ENCODE measurements at regions not wholly inside any gene's neighbourhood (a gene's known extent, or its start where the extent isn't known, plus 50 kb on each side); places are given as distances from the start of the nearest gene placed in this dataset.

DNA sequence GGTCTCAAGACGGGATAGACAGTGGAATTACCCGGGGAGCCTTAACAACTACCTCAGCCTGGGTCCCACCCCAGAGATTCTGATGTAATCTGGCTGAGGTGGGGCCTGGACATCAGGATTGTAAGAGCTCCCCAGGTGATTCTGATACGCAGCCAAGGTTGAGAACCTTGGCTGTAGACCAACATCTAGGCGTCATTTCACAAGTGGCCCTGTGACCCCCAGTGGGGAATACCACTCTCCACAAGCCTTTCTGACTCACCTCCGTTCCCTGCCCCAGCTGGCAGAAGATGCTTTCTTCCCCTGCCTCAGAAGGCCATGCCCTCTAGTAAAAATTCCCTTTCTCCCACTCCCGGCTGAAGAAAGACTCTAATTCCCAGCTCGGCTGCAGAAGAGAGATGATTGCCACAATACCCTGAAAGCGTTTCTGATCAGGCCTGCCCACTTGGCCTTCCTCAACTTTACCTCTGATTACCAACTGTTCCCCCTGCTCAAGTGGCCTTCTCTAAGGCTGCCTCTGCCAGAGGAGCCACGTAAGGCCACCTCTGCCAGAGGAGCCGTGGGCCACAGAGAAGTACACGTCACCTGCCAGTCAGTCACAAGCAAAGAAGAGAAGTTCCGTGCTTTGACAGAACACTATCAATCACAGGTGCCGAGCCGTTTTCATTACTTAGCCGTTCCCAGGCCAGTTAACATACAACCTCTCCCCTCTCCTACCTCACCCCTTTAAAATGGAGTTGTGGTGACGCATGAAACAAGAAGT, 116.8 kb upstream of the PKDCC start:
- Histone ChIP-seq H3K9me3 (ENCODE audit: insufficient read depth, low read length) (no peaks in the 10 kb centered on the region), H3K9ac (ENCODE audit: insufficient read length, low read depth) (no peak overlapping the region), H3K36me3 (ENCODE audit: insufficient read depth, insufficient read length, low read length) (no peaks in the 10 kb centered on the region), H3K4me1 (ENCODE audit: insufficient read depth, insufficient read length) (peaks cover 3% of the 10 kb centered on the region), H3K27me3 (ENCODE audit: insufficient read depth, insufficient read length) (no peaks in the 10 kb centered on the region), H3K4me3 (ENCODE audit: insufficient read length, low read depth) (no peak overlapping the region)
- TF ChIP-seq YY1 (IDR thresholded peaks at IDR 0.05; ENCODE audit: insufficient read depth, insufficient read length) = no peak
- no peak for DNase-seq (ENCODE audit: low read depth, low spot score)

DNA sequence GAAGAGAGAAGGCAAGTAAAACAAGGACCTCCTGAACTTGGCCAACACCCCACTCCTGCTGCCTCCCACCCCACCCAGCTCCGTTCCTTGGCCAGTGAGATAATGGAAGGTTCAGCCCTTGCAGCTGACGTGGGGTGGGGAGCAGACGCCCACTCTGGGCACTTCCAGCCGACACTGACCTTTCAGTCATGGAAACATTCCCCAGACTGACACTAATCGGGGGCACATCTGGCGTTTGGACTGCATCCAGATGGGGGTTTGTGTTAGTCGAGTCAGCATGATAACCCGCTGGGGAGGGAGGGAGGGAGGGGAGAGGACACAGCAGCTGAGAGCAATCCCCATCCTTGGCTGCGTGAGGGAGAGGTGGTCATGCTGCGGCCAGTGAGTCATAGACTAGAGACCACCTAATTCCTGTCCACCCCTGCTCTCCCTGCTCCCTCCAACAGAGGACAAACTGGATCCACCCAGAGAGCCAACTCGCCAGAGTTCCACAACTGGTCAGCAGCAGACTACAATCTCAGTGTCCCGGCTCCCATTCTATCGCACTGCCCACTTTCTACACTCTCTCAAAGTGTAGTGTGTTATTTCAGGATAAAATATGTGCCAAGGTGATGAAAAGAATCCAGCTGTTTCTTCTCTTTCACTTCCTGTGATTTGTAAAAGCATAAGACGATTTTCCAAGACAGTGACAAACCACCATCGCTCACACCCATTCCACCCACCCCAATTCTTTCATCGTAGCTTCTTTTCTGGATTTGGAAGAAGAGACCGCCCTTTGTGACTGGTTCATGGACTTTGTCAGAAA, 115.4 kb upstream of the PKDCC start:
- H3K9me3 ChIP-seq (ENCODE audit: insufficient read depth, low read length) = no peaks in the 10 kb centered on the region
- no peaks in the 10 kb centered on the region for H3K27me3 ChIP-seq (ENCODE audit: insufficient read depth, insufficient read length)
- peaks cover 3% of the 10 kb centered on the region for H3K4me1 ChIP-seq (ENCODE audit: insufficient read depth, insufficient read length)
- no peak for TF ChIP-seq ZNF274 (IDR thresholded peaks at IDR 0.05; ENCODE audit: low read depth, low read length)
- TF ChIP-seq YY1 (IDR thresholded peaks at IDR 0.05; ENCODE audit: insufficient read depth, insufficient read length) = no peak
- TF ChIP-seq SUZ12 (IDR thresholded peaks at IDR 0.05; ENCODE audit: extremely low read depth, insufficient read depth, insufficient read length) = no peak
- no peak overlapping the region for H3K4me3 ChIP-seq (ENCODE audit: insufficient read length, low read depth)
- no peak overlapping the region for H3K9ac ChIP-seq (ENCODE audit: insufficient read length, low read depth)
- H3K36me3 ChIP-seq (ENCODE audit: insufficient read depth, insufficient read length, low read length) = no peaks in the 10 kb centered on the region
- DNase-seq (ENCODE audit: low read depth, low spot score) = no peak

DNA sequence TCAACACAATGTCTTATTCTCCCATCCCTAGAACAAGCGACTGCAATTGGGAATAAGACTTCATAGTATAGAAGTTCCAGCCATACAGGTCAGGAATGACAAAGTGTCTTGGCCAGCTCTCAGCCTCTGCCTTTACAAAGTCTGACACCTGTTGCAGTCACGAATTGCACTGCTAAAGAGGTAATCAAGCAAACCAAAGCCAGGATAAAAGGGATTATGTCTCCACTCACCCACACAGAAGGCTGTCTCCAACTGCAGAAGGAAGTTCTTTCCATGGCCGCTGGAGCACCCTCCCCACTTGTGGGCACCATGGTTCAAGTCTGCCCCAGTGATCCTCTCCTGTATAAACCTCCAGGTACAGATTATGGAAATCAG, 114.8 kb upstream of the PKDCC start:
- Histone ChIP-seq H3K4me3 (ENCODE audit: insufficient read length, low read depth) (no peak overlapping the region), H3K27me3 (ENCODE audit: insufficient read depth, insufficient read length) (no peaks in the 10 kb centered on the region), H3K9me3 (ENCODE audit: insufficient read depth, low read length) (no peaks in the 10 kb centered on the region), H3K9ac (ENCODE audit: insufficient read length, low read depth) (no peak overlapping the region), H3K36me3 (ENCODE audit: insufficient read depth, insufficient read length, low read length) (no peaks in the 10 kb centered on the region), H3K4me1 (ENCODE audit: insufficient read depth, insufficient read length) (peaks cover 3% of the 10 kb centered on the region)
- DNase-seq (ENCODE audit: low read depth, low spot score) = no peak
- TF ChIP-seq SUZ12 (IDR thresholded peaks at IDR 0.05; ENCODE audit: extremely low read depth, insufficient read depth, insufficient read length) (no peak), YY1 (IDR thresholded peaks at IDR 0.05; ENCODE audit: insufficient read depth, insufficient read length) (no peak), ZNF274 (IDR thresholded peaks at IDR 0.05; ENCODE audit: low read depth, low read length) (no peak)

DNA sequence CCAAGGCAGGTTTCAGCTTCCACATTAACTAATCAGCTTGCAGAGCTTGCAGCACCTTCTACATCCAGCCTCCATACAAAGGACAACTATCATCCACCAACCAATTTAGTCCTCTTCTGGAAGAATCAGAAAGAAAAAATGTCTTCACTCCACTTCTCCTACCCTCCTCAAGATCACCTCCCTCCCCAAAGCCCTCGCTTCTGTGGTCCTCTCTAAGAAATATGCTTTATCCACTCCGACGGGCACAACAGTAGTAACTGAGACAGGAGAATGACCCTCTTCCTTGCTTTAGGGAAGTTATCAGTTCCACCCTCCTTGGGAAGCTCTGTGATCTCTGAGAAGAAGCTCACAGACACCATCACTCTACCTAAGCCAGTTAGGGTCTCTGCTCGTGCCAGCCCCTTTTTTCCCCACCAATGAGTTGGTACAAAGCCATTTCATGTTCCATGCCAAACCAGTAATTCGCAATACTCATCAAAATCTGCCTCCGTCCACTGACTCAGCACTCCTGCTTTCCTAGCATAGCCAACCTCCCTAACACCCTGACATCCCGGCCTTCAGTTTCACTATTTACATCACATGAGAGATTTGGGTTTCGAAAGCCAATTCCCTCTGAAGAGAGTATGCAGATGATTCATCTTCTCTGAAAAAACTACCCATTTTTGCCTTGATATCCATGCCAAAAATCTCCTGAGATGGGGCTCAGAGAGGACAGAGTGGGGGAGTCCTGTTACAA, 114.1 kb upstream of the PKDCC start:
- Histone ChIP-seq H3K9me3 (ENCODE audit: insufficient read depth, low read length) (no peaks in the 10 kb centered on the region), H3K4me3 (ENCODE audit: insufficient read length, low read depth) (no peak overlapping the region), H3K9ac (ENCODE audit: insufficient read length, low read depth) (no peak overlapping the region), H3K4me1 (ENCODE audit: insufficient read depth, insufficient read length) (peaks cover 6% of the 10 kb centered on the region), H3K36me3 (ENCODE audit: insufficient read depth, insufficient read length, low read length) (no peaks in the 10 kb centered on the region), H3K27me3 (ENCODE audit: insufficient read depth, insufficient read length) (no peaks in the 10 kb centered on the region)
- TF ChIP-seq SUZ12 (IDR thresholded peaks at IDR 0.05; ENCODE audit: extremely low read depth, insufficient read depth, insufficient read length) (no peak), ZNF274 (IDR thresholded peaks at IDR 0.05; ENCODE audit: low read depth, low read length) (no peak), YY1 (IDR thresholded peaks at IDR 0.05; ENCODE audit: insufficient read depth, insufficient read length) (no peak)
- no peak for DNase-seq (ENCODE audit: low read depth, low spot score)

DNA sequence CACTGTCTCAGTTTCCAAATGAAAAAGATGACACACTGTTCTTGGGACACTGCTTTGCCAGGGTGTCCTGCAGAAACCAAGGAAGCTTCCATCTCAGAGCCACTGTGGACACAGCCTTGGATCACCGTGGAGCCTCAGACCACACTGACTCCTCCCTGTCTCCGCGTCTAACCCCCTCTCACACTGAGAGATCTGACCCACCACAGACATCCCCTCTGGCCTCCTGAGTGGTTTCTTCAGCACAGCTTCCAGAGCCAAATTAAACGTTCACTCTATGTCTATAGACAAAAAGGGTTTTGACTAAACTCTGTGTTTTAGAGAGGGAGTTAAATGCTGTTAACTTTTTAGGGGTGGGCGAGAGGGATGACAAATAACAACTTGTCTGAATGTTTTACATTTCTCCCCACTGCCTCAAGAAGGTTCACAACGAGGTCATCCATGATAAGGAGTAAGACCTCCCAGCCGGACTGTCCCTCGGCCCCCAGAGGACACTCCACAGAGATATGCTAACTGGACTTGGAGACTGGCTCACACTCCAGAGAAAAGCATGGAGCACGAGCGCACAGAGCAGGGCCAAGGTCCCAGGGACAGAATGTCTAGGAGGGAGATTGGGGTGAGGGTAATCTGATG, 113.4 kb upstream of the PKDCC start:
- Histone ChIP-seq H3K4me1 (ENCODE audit: insufficient read depth, insufficient read length) (peaks cover 9% of the 10 kb centered on the region), H3K9ac (ENCODE audit: insufficient read length, low read depth) (no peak overlapping the region), H3K4me3 (ENCODE audit: insufficient read length, low read depth) (no peak overlapping the region), H3K9me3 (ENCODE audit: insufficient read depth, low read length) (no peaks in the 10 kb centered on the region), H3K36me3 (ENCODE audit: insufficient read depth, insufficient read length, low read length) (no peaks in the 10 kb centered on the region), H3K27me3 (ENCODE audit: insufficient read depth, insufficient read length) (no peaks in the 10 kb centered on the region)
- no peak for TF ChIP-seq SUZ12 (IDR thresholded peaks at IDR 0.05; ENCODE audit: extremely low read depth, insufficient read depth, insufficient read length)
- no peak for TF ChIP-seq ZNF274 (IDR thresholded peaks at IDR 0.05; ENCODE audit: low read depth, low read length)
- TF ChIP-seq YY1 (IDR thresholded peaks at IDR 0.05; ENCODE audit: insufficient read depth, insufficient read length) = no peak
- no peak for DNase-seq (ENCODE audit: low read depth, low spot score)

DNA sequence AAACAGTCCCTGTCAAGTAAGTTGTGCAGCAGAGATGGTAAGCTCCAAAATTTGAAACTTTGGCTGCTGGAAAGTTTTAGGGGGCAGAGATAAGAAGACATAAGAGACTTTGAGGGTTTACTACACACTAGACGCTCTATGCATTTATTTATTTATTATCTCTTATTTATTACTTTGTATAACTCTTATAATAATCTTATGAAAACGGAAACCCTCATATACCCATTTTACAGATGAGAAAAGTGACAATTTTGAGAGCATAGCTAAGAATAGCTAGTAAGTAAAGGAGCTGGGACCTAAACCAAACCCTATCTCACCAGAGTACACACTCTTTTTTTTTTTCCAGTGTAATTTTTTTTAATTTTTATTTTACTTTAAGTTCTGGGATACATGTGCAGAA, 112.8 kb upstream of the PKDCC start:
- H3K36me3 ChIP-seq (ENCODE audit: insufficient read depth, insufficient read length, low read length) = no peaks in the 10 kb centered on the region
- no peaks in the 10 kb centered on the region for H3K27me3 ChIP-seq (ENCODE audit: insufficient read depth, insufficient read length)
- H3K4me3 ChIP-seq (ENCODE audit: insufficient read length, low read depth) = no peak overlapping the region

More for the DNA sequence above, 112.8 kb upstream of the PKDCC start:
- H3K9ac ChIP-seq (ENCODE audit: insufficient read length, low read depth) = no peak overlapping the region
- peaks cover 14% of the 10 kb centered on the region for H3K4me1 ChIP-seq (ENCODE audit: insufficient read depth, insufficient read length)
- no peaks in the 10 kb centered on the region for H3K9me3 ChIP-seq (ENCODE audit: insufficient read depth, low read length)
- TF ChIP-seq SUZ12 (IDR thresholded peaks at IDR 0.05; ENCODE audit: extremely low read depth, insufficient read depth, insufficient read length) (no peak), YY1 (IDR thresholded peaks at IDR 0.05; ENCODE audit: insufficient read depth, insufficient read length) (no peak), ZNF274 (IDR thresholded peaks at IDR 0.05; ENCODE audit: low read depth, low read length) (no peak)
- DNase-seq (ENCODE audit: low read depth, low spot score) = no peak

Data from NT2/D1 (cell line).